Panc1 (cell line): ENCODE measurements at regions not wholly inside any gene's neighbourhood (a gene's known extent, or its start where the extent isn't known, plus 50 kb on each side); places are given as distances from the start of the nearest gene placed in this dataset.

ENCODE experiments used
- ATAC-seq: fragments of 200-7000 bp; cut with Tn5 transposase; 2 replicates; pipeline ENCODE4 v1.9.1; 2020; ENCODE audit warnings: mild to moderate bottlenecking, moderate library complexity
- BruUV-seq: library from RNA; stranded (reverse); fragments of 400-500 nt; replicated peaks from 2 replicates; lab custom pipeline; 2021; lab: Mats Ljungman, UMichigan
- CTCF ChIA-PET: fragments of 300-600 bp; sonication (Branson Sonifier 250); formaldehyde crosslinking; loops from one replicate; lab custom pipeline; 2022; ENCODE audit warnings: antibody characterized with exemption; lab: Charles Lee
- POLR2A ChIA-PET: fragments of 300-600 bp; sonication (Branson Sonifier 250); formaldehyde crosslinking; loops from one replicate; lab custom pipeline; 2022; ENCODE audit warnings: antibody characterized with exemption; lab: Charles Lee
- DNase-seq: peaks from one replicate; pipeline ENCODE4 v3.0.0-alpha.2; 2010; ENCODE audit warnings: low read depth, low spot score
- H3K27ac ChIP-seq: 2 replicates; pipeline ENCODE4 v1.5.1; 2011; ENCODE audit warnings: mild to moderate bottlenecking, low read length, inconsistent platforms
- H3K27me3 ChIP-seq: fragments of 200-500 bp; sonication (Bioruptor generic); 2 replicates; pipeline ENCODE4 v1.6.0; 2014; ENCODE audit warnings: low read length, inconsistent platforms; ENCODE audit not compliant: control insufficient read depth, insufficient read depth
- H3K36me3 ChIP-seq: fragments of 200-500 bp; sonication (Bioruptor generic); 2 replicates; pipeline ENCODE4 v1.5.1; 2014; ENCODE audit warnings: inconsistent platforms, mild to moderate bottlenecking, low read length, moderate library complexity; ENCODE audit not compliant: control insufficient read depth, insufficient read depth
- H3K4me1 ChIP-seq: 2 replicates; pipeline ENCODE4 v1.5.1; 2011; ENCODE audit warnings: inconsistent platforms, mild to moderate bottlenecking, low read length, moderate library complexity; ENCODE audit not compliant: control insufficient read depth, insufficient read depth
- H3K4me3 ChIP-seq, 2 experiments: 2 replicates each; pipeline ENCODE4 v1.5.1; 2011 to 2012; ENCODE audit warnings: low read depth in 2 of 2, low read length in 2 of 2, mild to moderate bottlenecking in 2 of 2, inconsistent platforms in 1 of 2, moderate library complexity in 1 of 2
- H3K9me3 ChIP-seq: fragments of 200-500 bp; sonication (Bioruptor generic); 2 replicates; pipeline ENCODE4 v1.5.1; 2014; ENCODE audit warnings: low read depth, mild to moderate bottlenecking, inconsistent platforms, low read length, moderate library complexity; ENCODE audit not compliant: control insufficient read depth, insufficient read depth
- POLR2AphosphoS5 ChIP-seq: IDR thresholded peaks from 2 replicates; pipeline ENCODE4 v1.6.1; 2012; ENCODE audit warnings: mild to moderate bottlenecking, low read depth, low read length, moderate library complexity
- SIN3A ChIP-seq: IDR thresholded peaks from 2 replicates; pipeline ENCODE4 v1.6.1; 2012; ENCODE audit warnings: low read depth, mild to moderate bottlenecking, low read length, moderate library complexity, borderline replicate concordance; ENCODE audit not compliant: insufficient read depth
- TCF7L2 ChIP-seq: IDR thresholded peaks from 2 replicates; pipeline ENCODE4 v1.6.1; 2011; ENCODE audit warnings: mild to moderate bottlenecking, low read depth, low read length, inconsistent platforms
- in situ Hi-C: cut with HindIII; loops from 2 replicates; pipeline ENCODE4 v1.10.0; 2016; ENCODE audit warnings: low sequenced_read_pairs, low pct_unique_long_range_greater_than_20kb
- intact Hi-C: fragments of 100-400 bp; cut with micrococcal nuclease; formaldehyde crosslinking; loops from one replicate; pipeline ENCODE4 v1.10.0; 2022; ENCODE audit not compliant: unreplicated experiment
- TF ChIP-seq, protein P1 (sequence below), 2 experiments: IDR thresholded peaks; 2 replicates each; pipeline ENCODE4 v1.6.1; 2011 to 2012; ENCODE audit warnings: low read depth in 2 of 2, control low read depth in 1 of 2, low read length in 1 of 2, mild to moderate bottlenecking in 1 of 2, moderate library complexity in 1 of 2; ENCODE audit not compliant: insufficient read depth in 1 of 2
- TF ChIP-seq, protein P2 (sequence below): fragments of 450-650 bp; IDR thresholded peaks from 2 replicates; pipeline ENCODE4 v1.5.1; 2017; ENCODE audit warnings: mild to moderate bottlenecking

DNA sequence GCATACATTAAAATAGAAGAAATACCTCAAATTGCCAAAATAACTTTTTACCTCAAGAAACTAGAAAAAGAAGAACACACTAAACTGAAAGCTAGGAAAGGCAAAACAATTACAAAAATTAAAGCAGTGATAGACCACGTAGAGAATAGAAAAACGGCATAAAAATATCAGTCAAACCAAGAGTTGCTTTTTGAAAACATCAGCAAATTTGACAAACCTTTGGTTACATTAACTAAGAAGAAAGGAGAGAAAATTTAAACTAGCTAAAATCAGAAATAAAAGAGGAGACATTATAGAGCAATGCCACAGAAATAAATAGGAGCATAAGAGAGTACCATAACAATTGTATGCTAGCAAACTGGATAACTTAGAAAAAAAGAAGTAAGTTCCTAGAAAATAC is 553.8 kb downstream of the CCER1 start:
- TF ChIP-seq TCF7L2 (no peak), SIN3A (no peak)
- TF ChIP-seq, protein P1, sequence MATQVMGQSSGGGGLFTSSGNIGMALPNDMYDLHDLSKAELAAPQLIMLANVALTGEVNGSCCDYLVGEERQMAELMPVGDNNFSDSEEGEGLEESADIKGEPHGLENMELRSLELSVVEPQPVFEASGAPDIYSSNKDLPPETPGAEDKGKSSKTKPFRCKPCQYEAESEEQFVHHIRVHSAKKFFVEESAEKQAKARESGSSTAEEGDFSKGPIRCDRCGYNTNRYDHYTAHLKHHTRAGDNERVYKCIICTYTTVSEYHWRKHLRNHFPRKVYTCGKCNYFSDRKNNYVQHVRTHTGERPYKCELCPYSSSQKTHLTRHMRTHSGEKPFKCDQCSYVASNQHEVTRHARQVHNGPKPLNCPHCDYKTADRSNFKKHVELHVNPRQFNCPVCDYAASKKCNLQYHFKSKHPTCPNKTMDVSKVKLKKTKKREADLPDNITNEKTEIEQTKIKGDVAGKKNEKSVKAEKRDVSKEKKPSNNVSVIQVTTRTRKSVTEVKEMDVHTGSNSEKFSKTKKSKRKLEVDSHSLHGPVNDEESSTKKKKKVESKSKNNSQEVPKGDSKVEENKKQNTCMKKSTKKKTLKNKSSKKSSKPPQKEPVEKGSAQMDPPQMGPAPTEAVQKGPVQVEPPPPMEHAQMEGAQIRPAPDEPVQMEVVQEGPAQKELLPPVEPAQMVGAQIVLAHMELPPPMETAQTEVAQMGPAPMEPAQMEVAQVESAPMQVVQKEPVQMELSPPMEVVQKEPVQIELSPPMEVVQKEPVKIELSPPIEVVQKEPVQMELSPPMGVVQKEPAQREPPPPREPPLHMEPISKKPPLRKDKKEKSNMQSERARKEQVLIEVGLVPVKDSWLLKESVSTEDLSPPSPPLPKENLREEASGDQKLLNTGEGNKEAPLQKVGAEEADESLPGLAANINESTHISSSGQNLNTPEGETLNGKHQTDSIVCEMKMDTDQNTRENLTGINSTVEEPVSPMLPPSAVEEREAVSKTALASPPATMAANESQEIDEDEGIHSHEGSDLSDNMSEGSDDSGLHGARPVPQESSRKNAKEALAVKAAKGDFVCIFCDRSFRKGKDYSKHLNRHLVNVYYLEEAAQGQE (IDR thresholded peaks at IDR 0.05; ENCODE audit: insufficient read depth in 1 of 2, low read depth in 2 of 2, low read length in 1 of 2), result no peak
- DNase-seq (no peak), ATAC-seq (no peak)
- no peaks in the 10 kb centered on the region for H3K27me3 ChIP-seq
- H3K4me1 ChIP-seq, result no peaks in the 10 kb centered on the region
- intact Hi-C loops, result no loop called here
- H3K4me3 ChIP-seq, result no peak overlapping the region
- H3K27ac ChIP-seq, result no peak overlapping the region
- ChIA-PET CTCF (no interaction called here), POLR2A (no interaction called here)
- no TSS peak for BruUV-seq
- H3K36me3 ChIP-seq, result no peaks in the 10 kb centered on the region
- in situ Hi-C loops, result no loop called here
- H3K9me3 ChIP-seq, result 0 out of 2 replicates have a peak, but pooled peaks cover 3% of the 10 kb centered on the region

DNA sequence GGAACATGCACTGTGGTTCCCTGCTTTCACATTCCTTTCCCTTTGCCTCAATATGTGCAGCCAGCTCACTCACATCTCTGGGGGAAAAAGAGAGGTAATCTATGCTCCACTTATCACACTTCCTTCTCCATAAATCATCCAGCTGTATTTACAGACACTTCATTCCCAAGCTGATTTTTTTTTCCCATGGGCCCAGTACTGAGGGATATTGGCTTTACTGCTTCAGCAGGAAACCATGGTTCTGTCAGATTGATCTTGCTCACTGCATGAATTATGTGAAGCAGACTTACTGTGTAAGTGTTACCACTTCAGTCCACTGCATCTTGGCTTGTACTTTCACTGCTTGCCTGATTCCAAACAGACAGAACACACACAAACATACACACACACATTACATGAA is 555.6 kb downstream of the CCER1 start:
- Histone ChIP-seq H3K27me3 (no peaks in the 10 kb centered on the region), H3K9me3 (peaks cover 3% of the 10 kb centered on the region; the same call in 1 of the 2 replicates), H3K4me3 (no peak overlapping the region), H3K36me3 (no peaks in the 10 kb centered on the region), H3K27ac (no peak overlapping the region), H3K4me1 (no peaks in the 10 kb centered on the region)
- no peak for DNase-seq
- POLR2A ChIA-PET, result no interaction called here
- ATAC-seq, result no peak
- intact Hi-C loops (no loop called here), in situ Hi-C loops (no loop called here)
- BruUV-seq, result no TSS peak
- CTCF ChIA-PET, result no interaction called here
- TF ChIP-seq TCF7L2 (no peak), POLR2AphosphoS5 (no peak), SIN3A (no peak)
- TF ChIP-seq, protein P2, sequence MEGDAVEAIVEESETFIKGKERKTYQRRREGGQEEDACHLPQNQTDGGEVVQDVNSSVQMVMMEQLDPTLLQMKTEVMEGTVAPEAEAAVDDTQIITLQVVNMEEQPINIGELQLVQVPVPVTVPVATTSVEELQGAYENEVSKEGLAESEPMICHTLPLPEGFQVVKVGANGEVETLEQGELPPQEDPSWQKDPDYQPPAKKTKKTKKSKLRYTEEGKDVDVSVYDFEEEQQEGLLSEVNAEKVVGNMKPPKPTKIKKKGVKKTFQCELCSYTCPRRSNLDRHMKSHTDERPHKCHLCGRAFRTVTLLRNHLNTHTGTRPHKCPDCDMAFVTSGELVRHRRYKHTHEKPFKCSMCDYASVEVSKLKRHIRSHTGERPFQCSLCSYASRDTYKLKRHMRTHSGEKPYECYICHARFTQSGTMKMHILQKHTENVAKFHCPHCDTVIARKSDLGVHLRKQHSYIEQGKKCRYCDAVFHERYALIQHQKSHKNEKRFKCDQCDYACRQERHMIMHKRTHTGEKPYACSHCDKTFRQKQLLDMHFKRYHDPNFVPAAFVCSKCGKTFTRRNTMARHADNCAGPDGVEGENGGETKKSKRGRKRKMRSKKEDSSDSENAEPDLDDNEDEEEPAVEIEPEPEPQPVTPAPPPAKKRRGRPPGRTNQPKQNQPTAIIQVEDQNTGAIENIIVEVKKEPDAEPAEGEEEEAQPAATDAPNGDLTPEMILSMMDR, result no peak
- TF ChIP-seq, protein P1 (IDR thresholded peaks at IDR 0.05; ENCODE audit: insufficient read depth in 1 of 2, low read depth in 2 of 2, low read length in 1 of 2), result no peak
